ENCODE measurements at regions not wholly inside any gene's neighbourhood (a gene's known extent, or its start where the extent isn't known, plus 50 kb on each side); places are given as distances from the start of the nearest gene placed in this dataset.
A peak's percentile ranks its signal among the peaks of the same experiment; 100 is the strongest.

GRCh38 chr10:62710182-62710581, 94.3 kb upstream of the ADO start:
- DNase-seq (ENCODE audit: low spot score), result no peak

GRCh38 chr10:62715383-62715782, 89.1 kb upstream of the ADO start:
- no peak for DNase-seq (ENCODE audit: low spot score)

- no peak for DNase-seq (ENCODE audit: low spot score)
Observed at GRCh38 chr10:62718585-62718984, 85.9 kb upstream of the ADO start.

GRCh38 chr10:62719061-62719460, 85.5 kb upstream of the ADO start:
- DNase-seq (ENCODE audit: low spot score), result no peak

GRCh38 chr10:62721687-62722086, 82.8 kb upstream of the ADO start:
- DNase-seq (ENCODE audit: low spot score), result no peak

GRCh38 chr10:62723375-62723774, 81.1 kb upstream of the ADO start:
- no peak for DNase-seq (ENCODE audit: low spot score)

- no peak for DNase-seq (ENCODE audit: low spot score)
Observed at GRCh38 chr10:62724465-62724864, 80.1 kb upstream of the ADO start.

GRCh38 chr10:62726142-62726541, 78.4 kb upstream of the ADO start:
- DNase-seq (ENCODE audit: low spot score), result no peak

GRCh38 chr10:62726638-62727037, 77.9 kb upstream of the ADO start:
- no peak for DNase-seq (ENCODE audit: low spot score)

GRCh38 chr10:62727934-62728333, 76.6 kb upstream of the ADO start:
- DNase-seq (ENCODE audit: low spot score), result no peak

GRCh38 chr10:62728479-62728878, 76.0 kb upstream of the ADO start:
- no peak for DNase-seq (ENCODE audit: low spot score)

- no peak for DNase-seq (ENCODE audit: low spot score)
Observed at GRCh38 chr10:62732841-62733653, 71.5 kb upstream of the ADO start.

- DNase-seq (ENCODE audit: low spot score), result no peak
Observed at GRCh38 chr10:62733654-62734293, 70.7 kb upstream of the ADO start.

- DNase-seq (ENCODE audit: low spot score), result no peak
Observed at GRCh38 chr10:62734781-62735463, 69.6 kb upstream of the ADO start.

- peak; percentile 13 for DNase-seq (ENCODE audit: low spot score)
Observed at GRCh38 chr10:62735464-62736167, 68.9 kb upstream of the ADO start.

GRCh38 chr10:62736168-62736546, 68.4 kb upstream of the ADO start:
- DNase-seq (ENCODE audit: low spot score), result no peak

GRCh38 chr10:62738916-62739315, 65.6 kb upstream of the ADO start:
- peak; percentile 21 for DNase-seq (ENCODE audit: low spot score)

GRCh38 chr10:62740885-62741745, 63.4 kb upstream of the ADO start:
- DNase-seq (ENCODE audit: low spot score), result no peak

- DNase-seq (ENCODE audit: low spot score), result no peak
Observed at GRCh38 chr10:62741996-62742395, 62.5 kb upstream of the ADO start.

GRCh38 chr10:62742536-62743061, 61.9 kb upstream of the ADO start:
- no peak for DNase-seq (ENCODE audit: low spot score)

- peak; percentile 32 for DNase-seq (ENCODE audit: low spot score)
Observed at GRCh38 chr10:62744136-62744535, 60.4 kb upstream of the ADO start.
